Adipocyte (in vitro differentiated cells): ENCODE measurements at regions not wholly inside any gene's neighbourhood (a gene's known extent, or its start where the extent isn't known, plus 50 kb on each side); places are given as distances from the start of the nearest gene placed in this dataset.

Source experiments
- DNase-seq: peaks from one replicate; pipeline ENCODE4 v3.0.0-alpha.2; 2015; ENCODE audit warnings: low read depth
- H3K27me3 ChIP-seq: replicated peaks from 2 replicates; pipeline ENCODE4 v1.7.0; 2013; ENCODE audit warnings: mild to moderate bottlenecking, low read length, moderate library complexity; ENCODE audit not compliant: control insufficient read depth, insufficient read depth
- H3K36me3 ChIP-seq: 2 replicates; pipeline ENCODE4 v1.7.0; 2013; ENCODE audit warnings: low read length, mild to moderate bottlenecking, moderate library complexity; ENCODE audit not compliant: control insufficient read depth, insufficient read depth, severe bottlenecking
- H3K4me1 ChIP-seq: 2 replicates; pipeline ENCODE4 v1.7.0; 2013; ENCODE audit warnings: mild to moderate bottlenecking, low read length, moderate library complexity; ENCODE audit not compliant: control insufficient read depth, insufficient read depth
- H3K4me3 ChIP-seq: 2 replicates; pipeline ENCODE4 v1.7.0; 2013; ENCODE audit warnings: mild to moderate bottlenecking, low read length, moderate library complexity
- H3K9ac ChIP-seq: 2 replicates; pipeline ENCODE4 v1.7.0; 2013; ENCODE audit warnings: mild to moderate bottlenecking, low read length, moderate library complexity
- H3K9me3 ChIP-seq: 2 replicates; pipeline ENCODE4 v1.7.0; 2013; ENCODE audit warnings: mild to moderate bottlenecking, low read length, moderate library complexity; ENCODE audit not compliant: control insufficient read depth

GRCh38 chr7:32262315-32262714 is 192.1 kb upstream of the PDE1C start:
- Histone ChIP-seq H3K9ac (no peak overlapping the region), H3K9me3 (no peaks in the 10 kb centered on the region), H3K27me3 (no peaks in the 10 kb centered on the region), H3K4me1 (no peaks in the 10 kb centered on the region), H3K4me3 (no peak overlapping the region), H3K36me3 (no peaks in the 10 kb centered on the region)
- no peak for DNase-seq

- Histone ChIP-seq H3K4me1 (no peaks in the 10 kb centered on the region), H3K36me3 (no peaks in the 10 kb centered on the region), H3K27me3 (no peaks in the 10 kb centered on the region), H3K4me3 (no peak overlapping the region), H3K9ac (no peak overlapping the region), H3K9me3 (no peaks in the 10 kb centered on the region)
- no peak for DNase-seq
Measured at GRCh38 chr7:32259931-32260596, 189.9 kb upstream of the PDE1C start.

- Histone ChIP-seq H3K4me1 (no peaks in the 10 kb centered on the region), H3K27me3 (peaks cover 9% of the 10 kb centered on the region), H3K9ac (no peak overlapping the region), H3K9me3 (no peaks in the 10 kb centered on the region), H3K4me3 (no peak overlapping the region), H3K36me3 (no peaks in the 10 kb centered on the region)
- no peak for DNase-seq
Measured at GRCh38 chr7:32258265-32258664, 188.1 kb upstream of the PDE1C start.

GRCh38 chr7:32257621-32258020 is 187.4 kb upstream of the PDE1C start:
- Histone ChIP-seq H3K36me3 (no peaks in the 10 kb centered on the region), H3K9me3 (no peaks in the 10 kb centered on the region), H3K27me3 (peaks cover 11% of the 10 kb centered on the region), H3K4me1 (no peaks in the 10 kb centered on the region), H3K9ac (no peak overlapping the region), H3K4me3 (no peak overlapping the region)
- DNase-seq = no peak

- Histone ChIP-seq H3K4me1 (no peaks in the 10 kb centered on the region), H3K9me3 (no peaks in the 10 kb centered on the region), H3K36me3 (no peaks in the 10 kb centered on the region), H3K27me3 (peaks cover 11% of the 10 kb centered on the region), H3K4me3 (no peak overlapping the region), H3K9ac (no peak overlapping the region)
- no peak for DNase-seq
Measured at GRCh38 chr7:32256811-32257210, 186.6 kb upstream of the PDE1C start.

- DNase-seq = no peak
- no peaks in the 10 kb centered on the region for H3K4me1 ChIP-seq
Measured at GRCh38 chr7:32256376-32256775, 186.2 kb upstream of the PDE1C start.

GRCh38 chr7:32255036-32255435 is 184.8 kb upstream of the PDE1C start:
- H3K36me3 ChIP-seq = no peaks in the 10 kb centered on the region
- DNase-seq = no peak
- no peaks in the 10 kb centered on the region for H3K4me1 ChIP-seq
- H3K9ac ChIP-seq = no peak overlapping the region
- H3K27me3 ChIP-seq = peaks cover 18% of the 10 kb centered on the region
- H3K9me3 ChIP-seq = no peaks in the 10 kb centered on the region
- H3K4me3 ChIP-seq = no peak overlapping the region

More at GRCh38 chr7:32256376-32256775, 186.2 kb upstream of the PDE1C start:
- H3K27me3 ChIP-seq = peaks cover 11% of the 10 kb centered on the region
- H3K9me3 ChIP-seq = no peaks in the 10 kb centered on the region
- no peak overlapping the region for H3K4me3 ChIP-seq
- H3K36me3 ChIP-seq = no peaks in the 10 kb centered on the region
- H3K9ac ChIP-seq = no peak overlapping the region

GRCh38 chr7:32253299-32253698 is 183.1 kb upstream of the PDE1C start:
- Histone ChIP-seq H3K9me3 (no peaks in the 10 kb centered on the region), H3K4me3 (no peak overlapping the region), H3K27me3 (peaks cover 23% of the 10 kb centered on the region), H3K9ac (no peak overlapping the region), H3K36me3 (no peaks in the 10 kb centered on the region), H3K4me1 (peaks cover under 1% of the 10 kb centered on the region)
- no peak for DNase-seq

GRCh38 chr7:32251659-32252058 is 181.5 kb upstream of the PDE1C start:
- Histone ChIP-seq H3K27me3 (peaks cover 28% of the 10 kb centered on the region), H3K9me3 (no peaks in the 10 kb centered on the region), H3K4me1 (peaks cover 3% of the 10 kb centered on the region), H3K4me3 (no peak overlapping the region), H3K36me3 (no peaks in the 10 kb centered on the region), H3K9ac (no peak overlapping the region)
- no peak for DNase-seq

- no peak for DNase-seq
- peaks cover 3% of the 10 kb centered on the region for H3K4me1 ChIP-seq
- no peak overlapping the region for H3K9ac ChIP-seq
- H3K4me3 ChIP-seq = no peak overlapping the region
- H3K9me3 ChIP-seq = no peaks in the 10 kb centered on the region
- H3K27me3 ChIP-seq = peaks cover 28% of the 10 kb centered on the region
- H3K36me3 ChIP-seq = no peaks in the 10 kb centered on the region
Measured at GRCh38 chr7:32250471-32251260, 180.5 kb upstream of the PDE1C start.

- peaks cover 3% of the 10 kb centered on the region for H3K4me1 ChIP-seq
- no peaks in the 10 kb centered on the region for H3K36me3 ChIP-seq
- no peak overlapping the region for H3K4me3 ChIP-seq
- no peak overlapping the region for H3K9ac ChIP-seq
- DNase-seq = no peak
- H3K27me3 ChIP-seq = peaks cover 28% of the 10 kb centered on the region
- no peaks in the 10 kb centered on the region for H3K9me3 ChIP-seq
Measured at GRCh38 chr7:32250003-32250402, 179.8 kb upstream of the PDE1C start.
